Cardiac fibroblast (primary cell): ENCODE measurements at regions not wholly inside any gene's neighbourhood (a gene's known extent, or its start where the extent isn't known, plus 50 kb on each side); places are given as distances from the start of the nearest gene placed in this dataset.

Source experiments
- DNase-seq, 2 donors: peaks; one replicate each; pipeline versions ENCODE4 v3.0.0 to v3.0.0-alpha.2; 2010; ENCODE audit warnings: low read depth in 2 of 2
- H3K4me3 ChIP-seq, 2 donors: replicated peaks in 1 of 2; 1 replicate in 1 of 2; 2 replicates in 1 of 2; pipeline ENCODE4 v1.5.1; 2011; ENCODE audit warnings: low read depth in 2 of 2, low read length in 2 of 2, mild to moderate bottlenecking in 2 of 2, moderate library complexity in 1 of 2
- CTCF ChIP-seq: IDR thresholded peaks from one replicate; pipeline ENCODE4 v1.5.1; 2011; ENCODE audit warnings: low read depth, mild to moderate bottlenecking, low read length, inconsistent platforms

- DNase-seq, result no peak
- no peak overlapping the region for H3K4me3 ChIP-seq
- TF ChIP-seq CTCF, result no peak
These were observed 217.6 kb downstream of the SNCA start for GRCh38 chr4:89619206-89619962.

- H3K4me3 ChIP-seq, result no peak overlapping the region
- no peak for TF ChIP-seq CTCF
- DNase-seq, result no peak
These were observed 218.8 kb downstream of the SNCA start for GRCh38 chr4:89618151-89618550.

DNA sequence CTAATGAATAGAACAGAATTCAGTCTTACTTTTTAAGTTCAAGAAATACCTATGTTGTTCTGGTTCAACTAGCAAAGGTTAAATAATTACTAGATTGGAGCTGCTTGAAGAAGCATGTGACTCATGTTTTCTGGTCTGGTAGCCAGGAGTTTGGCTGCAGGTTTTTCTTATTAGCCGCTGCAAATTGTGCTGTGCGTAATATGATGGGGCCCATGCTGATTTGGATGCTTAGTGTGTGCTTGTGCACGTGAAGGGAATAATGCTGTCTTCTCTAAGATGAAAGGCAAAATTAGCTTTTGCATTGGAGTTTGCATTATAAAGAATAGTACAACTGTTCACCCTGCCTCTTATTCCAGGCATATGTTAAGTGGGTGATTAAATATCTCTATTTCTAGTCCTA lies 219.6 kb downstream of the SNCA start:
- no peak for TF ChIP-seq CTCF
- no peak for DNase-seq
- no peak overlapping the region for H3K4me3 ChIP-seq

DNA sequence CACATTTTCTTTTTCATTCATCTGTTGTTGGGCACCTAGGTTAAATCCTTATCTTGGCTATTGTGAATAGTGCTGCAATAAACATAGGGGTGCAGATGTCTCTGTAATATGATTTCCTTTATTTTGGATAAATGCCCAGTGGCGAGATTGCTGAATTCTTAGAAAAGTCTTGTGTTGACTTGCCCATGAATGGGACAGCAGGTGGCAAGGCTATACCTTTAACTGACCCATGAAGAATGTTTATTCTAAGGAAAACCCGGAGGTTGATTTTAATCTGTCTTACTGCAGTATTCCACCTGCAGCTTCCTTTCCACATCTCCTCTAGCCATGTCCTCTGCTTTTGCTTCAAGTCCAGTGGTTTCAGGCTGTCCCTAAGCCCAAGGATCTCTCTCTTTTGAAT lies 220.6 kb downstream of the SNCA start:
- TF ChIP-seq CTCF, result no peak
- H3K4me3 ChIP-seq, result no peak overlapping the region
- no peak for DNase-seq

DNA sequence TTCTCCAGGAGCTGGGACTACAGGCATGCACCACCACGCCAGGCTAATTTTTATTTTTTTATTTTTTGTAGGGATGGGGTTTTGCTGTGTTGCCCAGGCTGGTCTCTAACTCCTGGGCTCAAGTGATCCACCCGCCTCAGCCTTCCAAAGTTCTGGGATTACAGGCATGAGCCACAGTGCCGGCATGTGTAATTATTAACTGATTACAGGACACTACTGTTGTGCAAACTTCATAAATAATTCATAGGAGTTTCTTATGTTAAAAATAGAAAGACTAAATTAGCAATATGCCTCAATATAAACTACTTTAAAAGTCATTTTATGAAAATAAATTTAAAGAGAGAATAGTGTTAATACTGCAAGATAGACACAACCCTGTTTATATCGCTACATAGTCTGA lies 221.9 kb downstream of the SNCA start:
- H3K4me3 ChIP-seq, result no peak overlapping the region
- DNase-seq, result no peak
- TF ChIP-seq CTCF, result no peak

DNA sequence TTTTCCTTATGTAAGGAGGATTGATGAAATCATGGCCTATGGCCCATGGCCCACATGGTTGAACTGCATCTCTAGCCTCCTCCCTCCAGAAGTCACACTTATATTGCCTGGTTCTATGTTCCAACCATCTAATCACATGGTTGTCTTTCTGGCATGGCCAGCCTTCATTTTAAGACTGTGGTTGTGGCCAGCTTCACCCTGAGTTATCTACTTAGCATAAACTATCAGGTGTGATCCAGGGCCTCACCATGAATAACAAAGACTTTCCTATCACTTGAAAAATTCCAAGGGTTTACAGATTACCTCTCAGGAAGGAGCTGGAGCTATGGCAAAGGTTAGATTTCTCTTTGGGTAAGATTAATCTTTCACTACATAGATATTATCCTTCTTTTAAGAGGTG lies 222.8 kb downstream of the SNCA start:
- no peak for DNase-seq
- no peak for TF ChIP-seq CTCF
- H3K4me3 ChIP-seq, result no peak overlapping the region

GRCh38 chr4:89610236-89610635 lies 226.7 kb downstream of the SNCA start:
- DNase-seq, result no peak
- no peak for TF ChIP-seq CTCF

More at GRCh38 chr4:89610236-89610635, 226.7 kb downstream of the SNCA start:
- no peak overlapping the region for H3K4me3 ChIP-seq
